NCI-H1436 treated with DMSO at 0.1 percent for 48 hours (cell line): ENCODE measurements at regions not wholly inside any gene's neighbourhood (a gene's known extent, or its start where the extent isn't known, plus 50 kb on each side); places are given as distances from the start of the nearest gene placed in this dataset.

Experiments
- DNase-seq: peaks from one replicate; lab custom pipeline; 2025; lab: John Stamatoyannopoulos, UW

GRCh38 chr21:23455676-23456075 lies 2151.6 kb downstream of the MRPL39 start:
- no peak for DNase-seq

GRCh38 chr21:23452384-23453083 lies 2154.7 kb downstream of the MRPL39 start:
- no peak for DNase-seq

DNA sequence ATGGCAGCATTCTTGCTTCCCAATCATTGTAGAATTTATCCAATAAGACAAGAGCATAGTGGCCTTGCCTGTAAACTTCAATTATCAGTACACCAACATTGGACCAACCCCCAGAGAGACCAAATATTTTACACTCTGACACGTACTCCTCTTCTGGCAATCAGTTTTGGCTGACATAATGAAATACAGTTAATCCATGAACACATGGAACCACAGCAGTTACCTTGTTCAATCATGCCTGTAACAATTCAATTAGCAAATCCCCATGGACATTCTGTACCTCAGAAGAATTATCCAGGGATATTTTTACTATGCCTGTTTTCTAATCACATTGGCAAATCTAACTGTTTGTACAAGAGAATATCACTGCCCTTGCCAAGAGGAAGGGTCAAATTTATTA lies 2162.0 kb downstream of the MRPL39 start:
- DNase-seq, result no peak

DNA sequence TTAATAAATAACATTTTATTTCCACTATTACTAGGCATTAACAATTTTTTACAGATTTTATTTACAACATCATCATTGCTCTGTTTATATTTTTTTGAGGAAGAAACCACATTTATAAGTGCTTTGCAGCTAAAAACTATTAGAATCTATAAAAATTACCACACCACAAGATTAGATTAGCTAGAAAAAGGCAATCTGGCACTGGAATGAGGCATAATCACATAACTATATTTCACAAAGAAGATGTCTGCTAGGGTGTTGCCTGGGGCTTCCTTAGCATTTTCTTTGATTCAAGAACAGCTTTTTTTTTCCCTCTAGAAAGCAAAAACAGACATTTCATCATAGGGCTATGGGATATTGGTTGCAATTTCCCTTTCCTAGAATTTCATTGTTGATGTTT lies 2169.2 kb downstream of the MRPL39 start:
- no peak for DNase-seq

GRCh38 chr21:23402929-23403520 lies 2204.3 kb downstream of the MRPL39 start:
- no peak for DNase-seq

- DNase-seq, result no peak
Observed at GRCh38 chr21:23401278-23401677, 2206.0 kb downstream of the MRPL39 start.

- DNase-seq, result no peak
Observed at GRCh38 chr21:23398726-23399125, 2208.6 kb downstream of the MRPL39 start.

DNA sequence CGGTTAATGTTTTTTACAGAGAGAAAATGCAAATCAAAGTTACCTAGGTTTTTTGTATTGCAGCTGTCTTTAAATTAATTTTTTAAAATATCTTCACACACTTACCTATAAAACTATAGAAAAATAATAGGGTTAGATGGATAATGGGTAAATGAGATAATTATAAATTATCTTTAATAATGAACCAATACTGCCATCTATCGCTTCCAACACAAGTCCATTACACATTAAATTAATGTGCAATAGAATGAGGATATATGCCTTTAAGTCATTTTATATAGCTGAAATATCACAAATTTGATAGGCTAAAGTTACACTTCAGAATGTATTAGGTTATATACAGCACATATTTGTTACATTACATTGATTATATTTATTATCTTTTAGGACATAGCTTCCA lies 2212.8 kb downstream of the MRPL39 start:
- DNase-seq, result no peak

DNA sequence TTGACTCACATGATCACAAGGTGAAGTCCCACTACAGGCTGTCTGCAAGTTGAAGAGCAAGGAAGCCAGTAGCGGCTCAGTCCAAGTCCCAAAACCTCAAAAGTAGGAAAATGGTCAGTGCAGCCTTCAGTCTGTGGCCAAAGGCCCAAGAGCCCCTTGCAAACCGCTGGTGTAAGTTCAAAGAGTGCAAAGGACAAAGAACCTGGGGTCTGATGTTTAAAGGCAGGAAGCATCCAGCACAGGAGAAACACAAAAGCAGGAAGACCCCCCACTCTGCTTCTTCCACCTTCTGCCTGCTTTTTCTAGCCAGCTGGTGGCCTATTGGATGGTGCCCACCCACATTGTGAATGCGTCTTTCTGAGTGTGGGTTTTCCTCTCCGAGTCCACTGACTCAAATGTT lies 2222.6 kb downstream of the MRPL39 start:
- no peak for DNase-seq

DNA sequence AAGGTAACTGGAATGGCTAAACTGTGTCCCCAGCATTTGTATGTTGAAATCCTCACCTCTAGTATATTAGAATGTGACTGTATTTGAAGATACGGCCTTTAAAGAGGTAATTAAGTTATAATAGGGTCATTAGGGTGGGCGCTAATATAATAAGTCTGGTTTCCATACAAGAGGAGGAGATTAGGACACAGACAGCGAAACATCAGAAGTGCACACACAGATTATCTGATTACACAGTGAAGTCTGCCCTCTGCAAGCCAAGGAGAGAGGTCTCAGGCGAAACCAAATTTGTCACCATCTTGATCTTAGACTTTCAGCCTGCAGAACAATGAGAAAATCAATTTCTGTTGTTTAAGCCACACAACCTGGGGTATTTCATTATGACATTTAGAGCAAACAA lies 2233.1 kb downstream of the MRPL39 start:
- no peak for DNase-seq

- no peak for DNase-seq
Observed at GRCh38 chr21:23356905-23357304, 2250.4 kb downstream of the MRPL39 start.

- DNase-seq, result no peak
Observed at GRCh38 chr21:23316190-23316589, 2291.1 kb downstream of the MRPL39 start.

GRCh38 chr21:23308741-23309140 lies 2298.5 kb downstream of the MRPL39 start:
- DNase-seq, result no peak

DNA sequence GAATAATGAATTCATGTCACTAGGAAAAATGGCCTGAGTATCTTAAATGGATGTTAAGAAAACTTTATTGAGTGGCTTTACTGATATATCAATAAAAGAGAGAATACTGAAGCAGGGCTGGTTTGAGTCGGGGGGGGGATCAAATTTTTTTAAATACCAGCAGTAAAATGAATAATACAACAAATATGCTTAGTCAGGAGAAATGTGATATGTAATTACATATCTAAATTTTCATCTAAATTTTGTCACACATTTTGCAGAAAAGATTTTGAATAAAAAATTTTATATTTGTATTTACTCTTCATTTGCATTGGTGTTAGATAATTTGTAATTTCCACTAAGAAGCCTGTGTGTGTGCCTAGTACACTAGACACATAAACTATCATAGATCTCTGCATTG lies 2300.2 kb downstream of the MRPL39 start:
- DNase-seq, result no peak

GRCh38 chr21:23292292-23292691 lies 2294.1 kb downstream of the NCAM2 start:
- no peak for DNase-seq

DNA sequence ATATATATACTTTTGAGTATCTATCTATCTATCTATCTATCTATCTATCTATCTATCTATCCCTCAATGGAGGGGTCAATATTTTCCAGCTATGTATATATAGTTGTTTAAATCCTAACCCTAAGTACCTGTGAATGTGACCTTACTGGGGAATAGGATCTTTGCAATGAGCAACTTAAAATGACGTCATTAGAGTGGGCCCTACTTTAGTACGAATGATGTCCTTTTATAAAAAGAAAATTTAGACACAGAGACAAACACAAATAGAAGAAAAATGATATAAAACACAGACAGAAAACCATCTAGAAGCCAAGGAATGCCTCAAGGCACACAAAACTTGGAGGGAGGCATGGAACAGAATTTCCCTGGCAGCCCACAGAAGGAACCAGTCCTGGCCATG lies 2283.7 kb downstream of the NCAM2 start:
- no peak for DNase-seq

GRCh38 chr21:23249760-23250159 lies 2251.6 kb downstream of the NCAM2 start:
- no peak for DNase-seq

GRCh38 chr21:23247334-23247733 lies 2249.1 kb downstream of the NCAM2 start:
- DNase-seq, result no peak

DNA sequence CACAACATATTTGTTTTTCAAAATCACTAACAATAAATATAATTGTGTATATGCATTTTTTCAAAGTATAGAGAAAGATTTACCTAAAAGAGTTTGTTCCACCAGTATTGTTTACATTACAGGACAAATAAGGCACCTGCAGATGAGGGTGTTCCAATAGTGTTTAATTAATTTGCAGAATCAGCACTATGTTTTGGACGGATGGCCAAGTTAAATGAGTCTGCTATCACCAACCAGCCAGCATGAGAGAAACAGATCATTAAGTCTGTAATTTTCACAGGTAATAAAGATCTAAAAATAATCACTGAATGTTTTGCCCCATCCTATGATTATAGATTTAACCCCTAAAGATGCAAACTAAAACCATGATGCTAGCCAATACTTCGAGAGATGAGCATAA lies 2247.0 kb downstream of the NCAM2 start:
- DNase-seq, result no peak

DNA sequence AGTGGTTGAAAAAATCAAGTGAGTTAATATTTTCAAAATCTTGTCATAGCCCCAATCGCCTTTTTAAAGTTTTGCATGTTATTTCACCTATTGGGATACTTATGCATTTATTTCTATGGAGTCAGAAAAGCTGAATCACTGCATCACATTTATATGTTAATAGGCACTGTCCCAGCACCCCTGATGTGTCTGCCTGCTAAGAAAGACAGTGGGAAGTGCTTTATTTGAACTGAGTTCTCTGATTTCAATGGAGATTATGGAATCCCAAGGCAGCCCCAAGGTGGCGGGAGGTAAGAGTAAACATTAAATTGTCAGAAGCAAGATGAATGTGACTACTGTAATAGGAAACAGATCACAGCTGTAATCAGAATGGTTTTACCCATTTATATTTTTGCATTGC lies 2225.7 kb downstream of the NCAM2 start:
- no peak for DNase-seq

GRCh38 chr21:23218667-23219066 lies 2220.5 kb downstream of the NCAM2 start:
- no peak for DNase-seq

- no peak for DNase-seq
Observed at GRCh38 chr21:23217597-23217996, 2219.4 kb downstream of the NCAM2 start.

DNA sequence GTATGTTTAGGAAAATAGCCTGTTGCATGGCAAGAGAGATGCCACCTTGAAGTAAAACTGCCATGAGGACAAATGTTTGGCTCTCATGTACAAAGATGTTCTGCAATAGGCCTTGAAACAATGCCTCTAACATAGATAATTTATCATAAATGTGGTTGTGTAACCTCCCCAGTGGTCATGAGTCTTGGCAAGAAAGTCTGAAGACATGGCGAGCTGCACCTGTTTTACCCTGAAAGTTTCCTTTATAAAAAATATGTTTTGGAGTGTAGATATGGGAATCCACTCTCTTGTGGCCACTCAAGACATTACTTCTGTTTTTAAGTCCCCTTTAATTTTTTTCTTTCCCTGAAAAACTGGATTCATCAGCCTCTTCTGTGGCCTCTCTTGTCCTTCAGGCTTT lies 2217.1 kb downstream of the NCAM2 start:
- DNase-seq, result no peak
